Stimulated activated CD8-positive, alpha-beta memory T cell treated with anti-CD3 and anti-CD28 coated beads, Interleukin-15, amount 100 ng/mL, for 48 hours (primary cell): ENCODE measurements at regions not wholly inside any gene's neighbourhood (a gene's known extent, or its start where the extent isn't known, plus 50 kb on each side); places are given as distances from the start of the nearest gene placed in this dataset.
"Not testable (repeated sequence)": the region's sequence is repeated elsewhere in the genome, so short reads cannot be mapped to it uniquely, and the experiment has no call there.

ENCODE experiments used
- DNase-seq, 2 donors: peaks; one replicate each; pipeline ENCODE4 v3.0.0-alpha.2; 2020; ENCODE audit warnings: low read depth in 2 of 2

GRCh38 chr4:180967936-180968335 is 1275.3 kb upstream of the TENM3 start:
- no peak for DNase-seq

DNA sequence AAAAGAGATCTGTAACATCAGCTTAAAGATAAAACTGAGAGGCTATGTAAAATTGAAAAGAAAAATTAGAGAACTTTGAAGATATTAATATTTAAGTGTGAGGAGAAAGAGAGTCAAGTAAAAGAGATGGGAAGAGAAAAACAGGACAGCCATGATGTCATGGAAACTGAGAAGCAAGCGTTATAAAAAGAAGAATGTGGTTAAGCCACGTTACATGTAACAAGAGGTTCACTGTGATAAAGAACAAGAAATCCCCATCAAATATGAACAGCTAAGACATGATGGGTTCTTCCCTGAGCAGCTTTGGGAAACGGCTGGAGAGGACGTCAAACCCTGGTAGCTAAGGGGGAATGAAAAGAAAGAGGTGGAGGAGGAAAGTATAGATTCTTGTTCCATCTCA is 1269.3 kb upstream of the TENM3 start:
- DNase-seq = no peak

DNA sequence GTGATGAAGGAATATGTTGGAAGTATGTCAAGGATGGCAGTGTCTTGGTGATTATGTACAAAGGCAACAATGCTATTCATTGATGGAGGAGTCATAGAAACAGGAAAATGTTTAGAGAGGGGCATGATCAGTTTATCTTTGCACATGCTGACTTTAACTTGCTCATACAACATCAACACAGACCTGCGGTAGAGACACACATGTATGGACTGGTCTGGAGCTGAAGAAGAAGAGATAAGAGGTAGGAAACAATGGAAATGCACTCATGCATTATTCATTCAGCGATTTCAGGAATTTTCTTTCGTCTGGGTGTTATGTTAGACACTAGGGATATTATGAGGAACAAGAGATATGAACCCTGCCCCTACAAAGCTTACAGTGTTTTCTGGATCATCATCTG is 1252.3 kb upstream of the TENM3 start:
- DNase-seq = no peak

DNA sequence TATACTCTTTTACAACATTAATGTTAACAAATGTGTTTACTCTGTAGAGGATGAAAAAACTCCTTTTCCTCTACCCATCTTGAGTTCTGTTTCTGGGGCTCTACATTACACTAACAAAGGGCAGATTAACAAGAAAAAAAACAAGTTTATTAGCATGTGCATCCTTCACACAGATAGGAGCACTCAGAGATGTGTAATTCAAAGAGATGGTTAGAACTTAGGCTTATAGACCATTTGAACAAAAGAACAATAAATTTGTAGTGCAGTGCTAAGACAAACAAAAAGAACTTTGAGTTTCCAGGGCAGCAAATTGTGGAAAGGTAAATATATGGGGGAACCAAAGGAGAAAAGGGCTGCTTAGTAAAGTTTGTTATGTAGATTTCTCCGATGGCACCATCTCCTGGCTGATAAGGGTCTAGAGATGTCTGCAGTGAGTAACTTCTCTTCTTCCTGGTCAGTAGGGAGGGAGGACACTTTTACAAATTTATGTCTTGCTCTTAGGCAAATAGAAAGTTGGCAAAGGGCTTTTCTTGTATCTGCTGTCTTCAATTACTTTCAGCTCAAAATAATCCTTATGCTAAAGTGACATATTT is 1249.9 kb upstream of the TENM3 start:
- no peak for DNase-seq

- no peak for DNase-seq
Measured at GRCh38 chr4:180994722-180995121, 1248.5 kb upstream of the TENM3 start.

- DNase-seq = no peak
Measured at GRCh38 chr4:180999217-180999616, 1244.0 kb upstream of the TENM3 start.

GRCh38 chr4:181004056-181004455 is 1239.1 kb upstream of the TENM3 start:
- DNase-seq = no peak

DNA sequence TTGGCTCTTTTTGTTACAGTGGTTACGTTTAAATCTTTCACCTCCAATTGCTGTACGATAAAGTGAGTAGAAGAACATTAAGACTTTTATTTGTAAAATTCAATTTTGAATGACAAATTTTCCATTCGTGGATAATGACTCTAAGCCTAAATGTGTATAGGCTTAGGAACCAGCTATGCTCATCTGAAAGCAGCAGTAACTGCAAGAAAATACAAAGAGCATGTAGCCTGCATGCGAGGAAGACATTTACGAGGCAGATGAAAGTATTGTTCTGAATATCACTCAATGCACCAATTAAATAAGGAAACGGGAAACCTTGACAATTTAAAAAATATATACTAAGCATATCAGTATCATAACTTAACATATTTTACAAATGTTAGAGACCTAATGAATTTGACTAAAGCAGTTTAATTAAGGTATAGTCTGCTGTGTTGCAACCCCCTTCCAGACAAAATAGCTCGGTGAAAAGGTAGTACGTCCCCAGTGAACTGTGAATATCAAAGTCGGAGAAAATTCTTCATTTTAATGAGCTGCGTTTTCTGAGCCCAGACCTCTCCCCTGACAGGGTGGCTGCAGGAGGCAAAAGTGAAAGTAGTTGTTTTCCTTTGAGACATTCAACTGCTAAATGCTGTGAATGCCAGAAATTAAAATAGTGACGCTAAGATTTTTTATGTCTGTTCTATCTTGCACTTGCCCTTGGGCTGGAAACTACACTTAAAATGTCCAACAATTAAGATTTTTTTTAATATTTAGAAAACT is 1236.5 kb upstream of the TENM3 start:
- DNase-seq = no peak

DNA sequence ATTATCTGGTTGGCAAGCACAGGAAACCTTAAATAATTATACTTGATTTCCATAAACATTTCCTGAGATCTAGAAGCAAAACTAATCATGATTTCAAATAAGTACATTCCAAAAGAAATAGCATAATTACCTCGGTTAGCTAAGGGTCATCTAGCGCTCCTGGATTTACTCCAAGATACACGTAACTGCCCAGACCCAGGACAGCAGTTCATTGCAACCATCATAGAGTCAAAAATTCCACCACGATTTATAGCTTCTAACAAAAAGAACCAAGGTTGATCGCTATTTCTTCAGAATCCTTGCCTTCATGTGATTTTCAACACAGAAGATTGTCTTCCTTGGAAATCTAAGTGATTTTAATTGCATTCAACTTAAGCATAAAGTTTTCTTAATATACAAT is 1235.5 kb upstream of the TENM3 start:
- no peak for DNase-seq

DNA sequence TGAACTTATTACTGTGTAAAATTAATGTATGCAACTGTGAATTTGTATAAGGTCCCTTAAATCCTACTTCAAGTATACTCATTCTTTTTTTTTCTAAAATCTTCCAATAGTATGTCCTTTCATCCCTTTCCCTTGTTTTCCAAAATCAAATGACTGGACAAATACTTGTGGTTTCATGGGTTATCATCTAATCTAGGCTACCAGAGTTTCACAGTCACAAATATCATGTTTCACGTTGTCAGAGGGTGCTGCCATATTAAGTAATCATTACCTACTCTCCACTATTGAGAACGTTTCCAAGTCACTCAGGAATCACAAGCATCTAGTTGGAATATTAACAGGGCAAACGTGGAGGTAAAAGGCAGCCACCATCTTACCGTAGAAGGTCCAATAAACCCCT is 1235.0 kb upstream of the TENM3 start:
- DNase-seq = no peak

GRCh38 chr4:181013162-181013561 is 1230.0 kb upstream of the TENM3 start:
- no peak for DNase-seq

DNA sequence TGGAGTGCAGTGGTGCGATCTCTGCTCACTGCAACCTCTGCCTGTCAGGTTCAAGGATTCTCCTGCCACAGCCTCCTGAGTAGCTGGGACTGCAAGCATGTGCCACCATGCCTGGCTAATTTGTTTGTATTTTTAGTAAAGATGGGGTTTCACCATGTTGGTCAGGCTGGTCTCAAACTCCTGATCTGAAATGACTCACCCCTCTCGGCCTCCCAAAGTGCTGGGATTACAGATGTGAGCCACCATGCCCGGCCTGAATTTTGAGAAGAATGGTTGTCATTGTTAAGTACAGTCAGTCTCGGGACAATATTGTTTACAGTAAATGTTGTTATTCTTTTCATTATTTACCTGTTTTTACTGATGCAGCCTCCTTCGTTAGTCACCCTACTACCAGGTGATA is 1226.2 kb upstream of the TENM3 start:
- DNase-seq = no peak

- no peak for DNase-seq
Measured at GRCh38 chr4:181018472-181018871, 1224.7 kb upstream of the TENM3 start.

GRCh38 chr4:181018913-181019312 is 1224.3 kb upstream of the TENM3 start:
- DNase-seq = no peak

- no peak for DNase-seq
Measured at GRCh38 chr4:181020456-181020855, 1222.7 kb upstream of the TENM3 start.

DNA sequence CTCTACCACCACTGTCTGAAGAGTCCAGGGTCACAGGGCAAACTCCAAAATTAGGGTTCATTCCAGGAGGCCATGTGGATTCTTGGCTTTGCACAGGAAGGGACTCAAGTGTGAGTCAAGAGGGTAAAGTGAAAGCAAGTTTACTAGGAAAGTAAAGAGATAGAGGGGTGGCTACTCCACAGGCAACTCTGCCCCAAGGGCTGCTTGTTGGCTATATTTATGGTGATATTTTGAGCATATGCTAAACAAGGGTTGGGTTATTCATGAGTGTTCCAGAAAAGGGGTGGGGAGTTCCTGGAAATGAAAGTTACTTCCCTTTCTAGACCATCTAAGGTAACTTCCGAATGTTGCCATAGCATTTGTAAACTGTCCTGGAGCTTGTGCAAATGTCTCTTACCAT is 1222.0 kb upstream of the TENM3 start:
- DNase-seq = no peak

- not testable (repeated sequence) for DNase-seq
Measured at GRCh38 chr4:181030135-181030921, 1212.9 kb upstream of the TENM3 start.

DNA sequence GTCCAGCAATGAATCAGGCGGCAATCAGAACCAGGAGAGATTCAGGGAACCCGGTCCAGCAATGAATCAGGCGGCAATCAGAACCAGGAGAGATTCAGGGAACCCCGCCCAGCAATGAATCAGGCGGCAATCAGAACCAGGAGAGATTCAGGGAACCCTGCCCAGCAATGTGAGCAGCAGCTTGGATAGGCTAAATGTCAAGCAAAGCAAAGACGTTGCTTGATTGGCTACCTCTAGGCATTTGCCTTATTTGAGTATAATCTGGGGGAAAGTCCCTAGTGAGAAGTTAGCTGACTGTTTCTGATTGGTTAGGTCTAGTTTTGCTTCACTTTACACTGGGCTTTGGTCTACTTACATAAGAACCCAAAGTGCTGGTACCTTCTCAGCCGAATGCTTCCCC is 1212.2 kb upstream of the TENM3 start:
- DNase-seq = no peak

GRCh38 chr4:181043486-181043885 is 1199.7 kb upstream of the TENM3 start:
- no peak for DNase-seq

- DNase-seq = no peak
Measured at GRCh38 chr4:181046809-181047208, 1196.4 kb upstream of the TENM3 start.

GRCh38 chr4:181051931-181052330 is 1191.3 kb upstream of the TENM3 start:
- DNase-seq = no peak

GRCh38 chr4:181061787-181062186 is 1181.4 kb upstream of the TENM3 start:
- DNase-seq = no peak

DNA sequence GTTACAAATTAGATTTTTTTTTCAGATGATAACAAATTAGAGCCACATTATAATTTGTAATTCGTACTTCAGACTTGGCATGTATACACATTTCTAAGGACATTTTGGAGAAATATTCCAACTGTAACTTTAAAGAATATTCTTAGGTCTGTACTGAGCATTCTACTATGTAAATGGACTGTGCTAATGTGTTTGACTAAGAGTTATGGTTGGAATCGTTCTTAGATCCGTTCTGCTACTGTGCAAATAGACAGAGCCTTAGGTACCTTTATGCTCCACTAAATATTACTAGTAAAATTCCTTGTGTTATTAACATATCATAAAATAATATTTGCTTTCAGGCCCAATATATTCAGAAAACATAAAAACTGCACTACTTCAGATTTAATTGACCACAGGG is 1180.0 kb upstream of the TENM3 start:
- no peak for DNase-seq
